CD14-positive monocyte (primary cell): ENCODE measurements at regions not wholly inside any gene's neighbourhood (a gene's known extent, or its start where the extent isn't known, plus 50 kb on each side); places are given as distances from the start of the nearest gene placed in this dataset.
"Not testable (repeated sequence)": the region's sequence is repeated elsewhere in the genome, so short reads cannot be mapped to it uniquely, and the experiment has no call there.

Source experiments
- DNase-seq, 3 donors: peaks; one replicate each; pipeline ENCODE4 v3.0.0-alpha.2; 2011 to 2022
- H2AFZ ChIP-seq: 2 replicates; pipeline ENCODE4 v1.6.0; 2012; ENCODE audit warnings: mild to moderate bottlenecking, low read depth, low read length, inconsistent platforms; ENCODE audit not compliant: insufficient read depth, poor library complexity, severe bottlenecking
- H3K27ac ChIP-seq, 2 donors: 1 replicate in 1 of 2; 2 replicates in 1 of 2; pipeline ENCODE4 v1.5.1; 2012 to 2013; ENCODE audit warnings: low read length in 2 of 2, control low read depth in 1 of 2, inconsistent platforms in 1 of 2, low read depth in 1 of 2, mild to moderate bottlenecking in 1 of 2
- H3K27me3 ChIP-seq, 2 donors: one replicate each; pipeline versions ENCODE4 v1.6.0 to v1.6.1; 2011 to 2013; ENCODE audit warnings: low read length in 2 of 2; ENCODE audit not compliant: control insufficient read depth in 2 of 2, insufficient read depth in 2 of 2
- H3K36me3 ChIP-seq, 2 donors: replicated peaks in 1 of 2; 1 replicate in 1 of 2; 2 replicates in 1 of 2; pipeline versions ENCODE4 v1.5.1 to v1.6.1; 2012 to 2013; ENCODE audit warnings: low read length in 2 of 2, control low read depth in 1 of 2, inconsistent platforms in 1 of 2, mild to moderate bottlenecking in 1 of 2; ENCODE audit not compliant: insufficient read depth in 2 of 2, control insufficient read depth in 1 of 2
- H3K4me1 ChIP-seq, 2 donors: 1 replicate in 1 of 2; 2 replicates in 1 of 2; pipeline versions ENCODE4 v1.5.1 to v1.6.1; 2012 to 2013; ENCODE audit warnings: low read length in 2 of 2, control low read depth in 1 of 2, inconsistent platforms in 1 of 2, mild to moderate bottlenecking in 1 of 2, moderate library complexity in 1 of 2; ENCODE audit not compliant: insufficient read depth in 2 of 2, control insufficient read depth in 1 of 2
- H3K4me2 ChIP-seq: replicated peaks from 2 replicates; pipeline ENCODE3; 2012; ENCODE audit warnings: low read length, moderate library complexity, mild to moderate bottlenecking; ENCODE audit not compliant: poor library complexity, severe bottlenecking; ENCODE audit errors: extremely low read depth
- H3K4me3 ChIP-seq, 3 experiments: fragments of 200-600 bp in 1 of 3; sonication (generic) in 1 of 3; replicated peaks in 1 of 3; 1 replicate in 2 of 3; 2 replicates in 1 of 3; pipeline ENCODE4 v1.5.1; 2011 to 2013; ENCODE audit warnings: low read length in 3 of 3, mild to moderate bottlenecking in 3 of 3, control low read depth in 2 of 3, low read depth in 2 of 3, inconsistent platforms in 1 of 3, moderate library complexity in 1 of 3
- H3K79me2 ChIP-seq: 2 replicates; pipeline ENCODE4 v1.6.0; 2012; ENCODE audit warnings: mild to moderate bottlenecking, control low read depth, inconsistent platforms, low read length, moderate library complexity; ENCODE audit not compliant: insufficient read depth
- H3K9ac ChIP-seq: 2 replicates; pipeline ENCODE4 v1.6.0; 2017; ENCODE audit warnings: low read length, mild to moderate bottlenecking; ENCODE audit not compliant: insufficient read depth, poor library complexity, severe bottlenecking
- H3K9me3 ChIP-seq, 2 donors: replicated peaks in 1 of 2; 1 replicate in 1 of 2; 2 replicates in 1 of 2; pipeline versions ENCODE4 v1.5.1 to v1.6.1; 2012 to 2013; ENCODE audit warnings: low read length in 2 of 2, control low read depth in 1 of 2; ENCODE audit not compliant: control insufficient read depth in 1 of 2, insufficient read depth in 1 of 2
- H4K20me1 ChIP-seq: 2 replicates; pipeline ENCODE4 v1.6.0; 2012; ENCODE audit warnings: mild to moderate bottlenecking, low read length, control low read depth, moderate library complexity; ENCODE audit not compliant: insufficient read depth
- H3K27ac Mint-ChIP-seq, 7 donors: one replicate each; pipeline ENCODE4 v1.8.0; 2020; ENCODE audit warnings: mild to moderate bottlenecking in 7 of 7, mixed read lengths in 7 of 7, moderate library complexity in 6 of 7, inconsistent platforms in 2 of 7
- H3K27me3 Mint-ChIP-seq, 3 donors: one replicate each; pipeline ENCODE4 v1.8.0; 2021 to 2022; ENCODE audit warnings: low read depth in 3 of 3, mild to moderate bottlenecking in 3 of 3, mixed read lengths in 3 of 3, moderate library complexity in 3 of 3, inconsistent platforms in 1 of 3
- H3K36me3 Mint-ChIP-seq, 2 donors: one replicate each; pipeline ENCODE4 v1.8.0; 2020; ENCODE audit warnings: mixed read lengths in 2 of 2, inconsistent platforms in 1 of 2, mild to moderate bottlenecking in 1 of 2
- H3K4me1 Mint-ChIP-seq: one replicate; pipeline ENCODE4 v1.8.0; 2020; ENCODE audit warnings: mild to moderate bottlenecking, mixed read lengths
- H3K4me3 Mint-ChIP-seq, 2 donors: one replicate each; pipeline ENCODE4 v1.8.0; 2020; ENCODE audit warnings: mild to moderate bottlenecking in 2 of 2, mixed read lengths in 2 of 2, moderate library complexity in 1 of 2
- H3K9me3 Mint-ChIP-seq, 7 donors: one replicate each; pipeline ENCODE4 v1.8.0; 2020 to 2022; ENCODE audit warnings: mixed read lengths in 7 of 7, mild to moderate bottlenecking in 6 of 7, moderate library complexity in 6 of 7, inconsistent platforms in 2 of 7
- CTCF ChIP-seq: fragments of 200-600 bp; IDR thresholded peaks from one replicate; pipeline ENCODE4 v1.8.0; 2022; ENCODE audit warnings: antibody characterized with exemption, mild to moderate bottlenecking
- WGBS: methylation state at CpG from one replicate; pipeline ENCODE4 v1.1.5; 2013; ENCODE audit warnings: missing lambda C conversion rate; ENCODE audit not compliant: insufficient coverage; 5-methylcytosine and 5-hydroxymethylcytosine counted together
- intact Hi-C, 2 donors: fragments of 100-400 bp; cut with micrococcal nuclease; formaldehyde crosslinking; loops; one replicate each; pipeline versions ENCODE4 v1.15.0 to v1.15.1; 2023

GRCh38 chr7:69076566-69076965 is 521.7 kb upstream of the AUTS2 start:
- Mint-ChIP-seq H3K4me1 (no peaks in the 10 kb centered on the region), H3K27ac (no peak overlapping the region), H3K4me3 (no peak overlapping the region), H3K36me3 (no peaks in the 10 kb centered on the region), H3K27me3 (no peaks in the 10 kb centered on the region), H3K9me3 (peaks cover 3 to 58% (median 16%) of the 10 kb centered on the region in 7 donors)
- no peaks in the 10 kb centered on the region for H4K20me1 ChIP-seq
- no peak overlapping the region for H3K4me3 ChIP-seq
- TF ChIP-seq CTCF: no peak
- H3K79me2 ChIP-seq: no peaks in the 10 kb centered on the region
- H3K9ac ChIP-seq: no peak overlapping the region
- intact Hi-C loops: no loop called here
- no peaks in the 10 kb centered on the region for H3K27me3 ChIP-seq
- no peak for DNase-seq
- H3K9me3 ChIP-seq: peaks cover 5 to 20% of the 10 kb centered on the region in 2 donors
- H2AFZ ChIP-seq: no peak overlapping the region
- no peaks in the 10 kb centered on the region for H3K36me3 ChIP-seq
- H3K27ac ChIP-seq: no peak overlapping the region
- H3K4me1 ChIP-seq: no peaks in the 10 kb centered on the region
- H3K4me2 ChIP-seq: no peak overlapping the region
- 98% methylated on average over 4 of the region's 4 CpGs for WGBS

GRCh38 chr7:69078997-69079769 is 519.1 kb upstream of the AUTS2 start:
- 89% methylated on average over 4 of the region's 9 CpGs for WGBS
- no peak overlapping the region for H2AFZ ChIP-seq
- peaks cover 8 to 21% of the 10 kb centered on the region in 2 donors for H3K9me3 ChIP-seq

DNA sequence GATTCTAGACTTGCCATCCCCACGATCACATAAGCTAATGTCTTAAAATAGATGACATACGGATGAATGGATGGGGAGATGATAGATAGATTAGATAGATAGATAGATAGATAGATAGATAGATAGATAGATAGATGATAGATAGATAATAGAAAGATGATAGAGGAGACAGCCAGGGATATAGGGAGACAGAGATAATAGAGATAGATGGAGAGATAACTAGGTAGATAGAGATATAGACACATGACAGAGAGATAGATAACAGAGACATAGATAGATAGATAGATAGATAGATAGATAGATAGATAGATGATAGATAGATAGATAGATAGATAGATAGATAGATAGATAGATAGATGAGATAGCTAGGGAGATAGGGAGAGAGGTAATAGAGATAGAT is 511.0 kb upstream of the AUTS2 start:
- H3K4me3 Mint-ChIP-seq, H3K4me3 ChIP-seq, H3K36me3 Mint-ChIP-seq, H4K20me1 ChIP-seq, H3K27me3 ChIP-seq, H3K27ac ChIP-seq, H3K27me3 Mint-ChIP-seq, H3K79me2 ChIP-seq, DNase-seq, H3K4me1 ChIP-seq, H3K27ac Mint-ChIP-seq, H3K36me3 ChIP-seq, H3K4me1 Mint-ChIP-seq, H3K4me2 ChIP-seq, H3K9ac ChIP-seq, intact Hi-C loops, H2AFZ ChIP-seq: not testable (repeated sequence)
- peaks cover 4 to 24% of the 10 kb centered on the region in 2 donors for H3K9me3 ChIP-seq
- 100% methylated on average over 1 of the region's 2 CpGs for WGBS
- H3K9me3 Mint-ChIP-seq: peaks cover 2 to 23% (median 13%) of the 10 kb centered on the region in 7 donors

More at GRCh38 chr7:69078997-69079769, 519.1 kb upstream of the AUTS2 start:
- Histone ChIP-seq H3K79me2 (no peaks in the 10 kb centered on the region), H3K4me1 (no peaks in the 10 kb centered on the region), H3K27me3 (no peaks in the 10 kb centered on the region), H3K36me3 (no peaks in the 10 kb centered on the region), H3K4me3 (no peak overlapping the region), H3K9ac (no peak overlapping the region), H4K20me1 (no peaks in the 10 kb centered on the region), H3K4me2 (no peak overlapping the region), H3K27ac (no peak overlapping the region)
- Mint-ChIP-seq H3K27ac (no peak overlapping the region), H3K4me1 (no peaks in the 10 kb centered on the region), H3K4me3 (no peak overlapping the region), H3K9me3 (peaks cover 6 to 58% (median 22%) of the 10 kb centered on the region in 7 donors), H3K27me3 (peaks cover 0 to 1% (median 0%) of the 10 kb centered on the region in 3 donors), H3K36me3 (no peaks in the 10 kb centered on the region)
- no peak for TF ChIP-seq CTCF
- no peak for DNase-seq
- intact Hi-C loops: no loop called here
